Muscle layer of duodenum (tissue), 2 donors: ENCODE measurements at regions not wholly inside any gene's neighbourhood (a gene's known extent, or its start where the extent isn't known, plus 50 kb on each side); places are given as distances from the start of the nearest gene placed in this dataset.

Experiments used
- H3K27ac ChIP-seq: one replicate; pipeline ENCODE4 v1.7.0; 2013; ENCODE audit warnings: mild to moderate bottlenecking, low read length
- H3K27me3 ChIP-seq: one replicate; pipeline ENCODE4 v1.7.0; 2013; ENCODE audit warnings: low read depth, mild to moderate bottlenecking, control low read depth, low read length
- H3K36me3 ChIP-seq, 2 donors: one replicate each; pipeline ENCODE4 v1.7.0; 2013; ENCODE audit warnings: low read length in 2 of 2, control low read depth in 1 of 2, mild to moderate bottlenecking in 1 of 2; ENCODE audit not compliant: insufficient read depth in 2 of 2, control insufficient read depth in 1 of 2
- H3K4me1 ChIP-seq, 2 donors: one replicate each; pipeline ENCODE4 v1.7.0; 2013; ENCODE audit warnings: low read length in 2 of 2, mild to moderate bottlenecking in 2 of 2, control low read depth in 1 of 2, moderate library complexity in 1 of 2; ENCODE audit not compliant: insufficient read depth in 2 of 2, control insufficient read depth in 1 of 2
- H3K4me3 ChIP-seq, 2 donors: one replicate each; pipeline ENCODE4 v1.7.0; 2013; ENCODE audit warnings: low read length in 2 of 2, low read depth in 1 of 2, mild to moderate bottlenecking in 1 of 2
- H3K9me3 ChIP-seq, 2 donors: one replicate each; pipeline ENCODE4 v1.7.0; 2013; ENCODE audit warnings: low read length in 2 of 2, control low read depth in 1 of 2, mild to moderate bottlenecking in 1 of 2; ENCODE audit not compliant: control insufficient read depth in 1 of 2
- donor health status: healthy.

DNA sequence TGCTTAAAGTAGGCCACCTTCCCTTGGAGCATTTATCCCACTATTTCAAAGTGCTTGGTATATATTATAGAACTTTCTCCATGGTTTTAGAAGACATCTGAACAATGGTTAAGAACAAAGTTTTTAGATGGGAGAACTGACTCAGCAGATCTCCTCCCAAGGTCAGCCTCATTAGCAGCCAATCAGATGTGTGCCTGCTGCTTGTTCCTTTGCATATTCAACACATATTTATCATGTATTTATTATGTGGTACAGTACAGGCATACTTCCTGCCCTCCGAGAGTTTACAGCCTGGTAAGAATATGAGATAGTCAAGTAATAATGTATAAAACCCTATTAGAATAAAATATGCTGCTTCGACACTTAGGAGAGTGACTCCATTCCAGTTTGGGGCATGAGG lies 120.1 kb upstream of the NRP1 start:
- Histone ChIP-seq H3K27ac (no peak overlapping the region), H3K4me3 (no peak overlapping the region), H3K27me3 (no peaks in the 10 kb centered on the region), H3K36me3 (no peaks in the 10 kb centered on the region), H3K4me1 (peaks cover 0 to 3% of the 10 kb centered on the region in 2 donors), H3K9me3 (peaks cover 0 to 5% of the 10 kb centered on the region in 2 donors)

DNA sequence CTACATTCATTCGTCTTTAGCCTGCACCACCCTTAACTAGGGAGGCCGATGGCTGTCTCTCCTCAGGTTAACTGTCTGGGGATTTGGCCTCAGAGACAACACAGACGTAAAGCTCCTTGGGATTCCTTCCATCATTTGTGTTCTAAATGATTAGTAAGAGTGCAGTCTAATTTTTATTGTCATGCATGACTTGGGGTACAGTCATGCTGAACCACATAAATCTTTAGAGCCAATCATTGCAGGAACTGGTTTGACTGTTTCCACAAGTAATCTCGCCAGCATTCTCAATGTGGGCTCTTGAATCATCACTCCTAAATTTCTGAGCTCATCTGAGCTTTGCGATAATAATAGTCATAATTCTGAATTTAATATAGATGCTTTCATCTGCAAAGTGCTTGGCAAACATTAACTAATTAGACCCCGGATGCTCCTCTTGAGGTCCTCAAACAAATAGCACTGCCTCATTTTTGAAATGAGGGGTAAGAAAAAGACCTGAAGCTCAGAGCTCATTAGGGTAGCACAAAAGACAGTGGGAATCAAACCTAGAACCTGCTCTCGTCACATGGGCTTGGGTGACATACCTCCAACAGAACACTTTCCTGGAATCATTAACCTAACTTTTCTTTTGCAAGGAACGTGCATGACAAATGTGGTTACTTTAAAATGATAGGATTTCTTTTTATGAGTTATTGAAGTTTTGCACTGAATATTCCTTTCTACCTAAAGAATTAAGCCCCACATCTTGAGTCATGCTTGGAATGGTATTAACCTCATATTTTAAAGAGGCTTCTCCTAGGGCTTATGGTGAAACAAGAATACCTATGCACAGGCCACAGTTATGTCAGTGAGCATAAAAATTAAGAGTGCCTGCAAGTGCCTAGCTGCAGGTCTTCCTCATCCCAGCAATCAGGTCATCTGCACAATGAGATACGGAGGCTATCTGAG lies 118.9 kb upstream of the NRP1 start:
- no peak overlapping the region for H3K27ac ChIP-seq
- peaks cover 0 to 5% of the 10 kb centered on the region in 2 donors for H3K9me3 ChIP-seq
- H3K4me1 ChIP-seq, result no peaks in the 10 kb centered on the region
- H3K36me3 ChIP-seq, result no peaks in the 10 kb centered on the region
- no peaks in the 10 kb centered on the region for H3K27me3 ChIP-seq
- H3K4me3 ChIP-seq, result no peak overlapping the region

- no peaks in the 10 kb centered on the region for H3K27me3 ChIP-seq
- H3K4me1 ChIP-seq, result no peaks in the 10 kb centered on the region
- H3K4me3 ChIP-seq, result no peak overlapping the region
- H3K36me3 ChIP-seq, result no peaks in the 10 kb centered on the region
- H3K9me3 ChIP-seq, result peaks cover 0 to 5% of the 10 kb centered on the region in 2 donors
- no peak overlapping the region for H3K27ac ChIP-seq
Observed at GRCh38 chr10:33448421-33449140, 114.1 kb upstream of the NRP1 start.

GRCh38 chr10:33441561-33441960 lies 107.1 kb upstream of the NRP1 start:
- Histone ChIP-seq H3K36me3 (no peaks in the 10 kb centered on the region), H3K27ac (no peak overlapping the region), H3K4me1 (no peaks in the 10 kb centered on the region), H3K27me3 (no peaks in the 10 kb centered on the region), H3K9me3 (no peaks in the 10 kb centered on the region), H3K4me3 (no peak overlapping the region)

- no peaks in the 10 kb centered on the region for H3K4me1 ChIP-seq
- no peaks in the 10 kb centered on the region for H3K36me3 ChIP-seq
- no peak overlapping the region for H3K27ac ChIP-seq
- H3K27me3 ChIP-seq, result no peaks in the 10 kb centered on the region
- H3K4me3 ChIP-seq, result no peak overlapping the region
- H3K9me3 ChIP-seq, result no peaks in the 10 kb centered on the region
Observed at GRCh38 chr10:33434933-33435332, 100.5 kb upstream of the NRP1 start.

- Histone ChIP-seq H3K27me3 (no peaks in the 10 kb centered on the region), H3K4me3 (no peak overlapping the region), H3K27ac (no peak overlapping the region), H3K4me1 (no peaks in the 10 kb centered on the region), H3K9me3 (no peaks in the 10 kb centered on the region), H3K36me3 (no peaks in the 10 kb centered on the region)
Observed at GRCh38 chr10:33428682-33429081, 94.2 kb upstream of the NRP1 start.

- Histone ChIP-seq H3K4me3 (no peak overlapping the region), H3K27me3 (no peaks in the 10 kb centered on the region), H3K9me3 (no peaks in the 10 kb centered on the region), H3K27ac (no peak overlapping the region), H3K36me3 (no peaks in the 10 kb centered on the region), H3K4me1 (peaks cover 0 to 4% of the 10 kb centered on the region in 2 donors)
Observed at GRCh38 chr10:33423154-33423529, 88.7 kb upstream of the NRP1 start.

- peaks cover 0 to 4% of the 10 kb centered on the region in 2 donors for H3K4me1 ChIP-seq
- no peak overlapping the region for H3K27ac ChIP-seq
- no peaks in the 10 kb centered on the region for H3K36me3 ChIP-seq
- H3K27me3 ChIP-seq, result no peaks in the 10 kb centered on the region
- no peaks in the 10 kb centered on the region for H3K9me3 ChIP-seq
- no peak overlapping the region for H3K4me3 ChIP-seq
Observed at GRCh38 chr10:33422471-33423153, 88.1 kb upstream of the NRP1 start.

- Histone ChIP-seq H3K36me3 (no peaks in the 10 kb centered on the region), H3K27me3 (no peaks in the 10 kb centered on the region), H3K9me3 (no peaks in the 10 kb centered on the region), H3K27ac (no peak overlapping the region), H3K4me3 (no peak overlapping the region), H3K4me1 (peaks cover 0 to 4% of the 10 kb centered on the region in 2 donors)
Observed at GRCh38 chr10:33421789-33422462, 87.5 kb upstream of the NRP1 start.

DNA sequence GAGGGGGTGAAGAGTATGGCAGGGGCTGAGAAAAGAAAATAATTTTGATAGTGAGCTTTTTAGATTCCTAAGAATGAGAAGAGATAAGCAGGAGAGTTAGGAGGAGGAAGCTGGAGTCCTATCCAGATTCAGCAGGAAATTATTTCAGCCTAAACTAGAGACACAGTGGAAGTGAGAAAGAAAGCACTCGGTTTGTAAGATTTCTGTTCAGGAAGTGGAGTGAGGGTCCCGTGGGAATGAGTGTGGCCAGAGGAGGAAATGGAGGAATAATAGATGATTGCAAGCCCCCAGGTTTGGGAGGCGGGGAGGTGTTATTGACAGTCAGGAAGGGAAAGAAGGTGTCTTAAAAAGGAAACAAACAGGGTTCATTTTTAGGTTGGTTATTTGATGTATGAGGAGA lies 84.8 kb upstream of the NRP1 start:
- Histone ChIP-seq H3K4me3 (no peak overlapping the region), H3K9me3 (no peaks in the 10 kb centered on the region), H3K36me3 (no peaks in the 10 kb centered on the region), H3K27ac (no peak overlapping the region), H3K27me3 (no peaks in the 10 kb centered on the region), H3K4me1 (peaks cover 0 to 4% of the 10 kb centered on the region in 2 donors)

DNA sequence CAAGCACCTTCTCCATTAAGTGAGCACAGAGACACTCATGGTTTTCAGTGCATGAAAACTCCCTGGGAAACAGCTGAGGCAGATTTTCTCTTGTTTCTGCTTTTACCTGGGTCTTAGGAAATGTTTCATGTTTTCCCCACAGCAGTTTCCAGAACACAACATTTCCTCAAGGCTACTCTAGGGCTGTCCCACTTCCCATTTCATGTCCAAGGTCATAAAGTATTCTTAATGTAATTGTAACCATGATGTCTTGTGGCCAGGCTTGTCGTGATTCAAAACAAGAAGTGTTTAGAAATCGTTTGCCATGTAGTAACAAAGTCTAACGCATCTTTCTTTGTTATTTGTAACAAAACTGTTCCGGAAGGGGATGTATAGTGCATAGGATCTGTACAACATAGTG lies 83.8 kb upstream of the NRP1 start:
- no peak overlapping the region for H3K4me3 ChIP-seq
- peaks cover 0 to 4% of the 10 kb centered on the region in 2 donors for H3K4me1 ChIP-seq
- no peak overlapping the region for H3K27ac ChIP-seq
- H3K36me3 ChIP-seq, result no peaks in the 10 kb centered on the region
- no peaks in the 10 kb centered on the region for H3K27me3 ChIP-seq
- H3K9me3 ChIP-seq, result no peaks in the 10 kb centered on the region
